Right lobe of liver (tissue), 4 donors: ENCODE measurements at regions not wholly inside any gene's neighbourhood (a gene's known extent, or its start where the extent isn't known, plus 50 kb on each side); places are given as distances from the start of the nearest gene placed in this dataset.

ENCODE experiments used
- CTCF ChIP-seq, 4 donors: fragments of 200-600 bp in 3 of 4; fragments of 450-650 bp in 1 of 4; IDR thresholded peaks; one replicate each; pipeline versions ENCODE4 v1.5.1 to v1.8.0; 2016 to 2022; ENCODE audit warnings: antibody characterized with exemption in 4 of 4, mild to moderate bottlenecking in 2 of 4
- POLR2A ChIP-seq: fragments of 450-650 bp; IDR thresholded peaks from one replicate; pipeline ENCODE4 v1.6.1; 2017; ENCODE audit warnings: antibody characterized with exemption, mild to moderate bottlenecking
- donor health status: DM: no; HTN: no; CAD: no.
- donor health status: DM: no; HTN: no; CAD: no.
- donor health status: DM: no; HTN: yes; CAD: no.

DNA sequence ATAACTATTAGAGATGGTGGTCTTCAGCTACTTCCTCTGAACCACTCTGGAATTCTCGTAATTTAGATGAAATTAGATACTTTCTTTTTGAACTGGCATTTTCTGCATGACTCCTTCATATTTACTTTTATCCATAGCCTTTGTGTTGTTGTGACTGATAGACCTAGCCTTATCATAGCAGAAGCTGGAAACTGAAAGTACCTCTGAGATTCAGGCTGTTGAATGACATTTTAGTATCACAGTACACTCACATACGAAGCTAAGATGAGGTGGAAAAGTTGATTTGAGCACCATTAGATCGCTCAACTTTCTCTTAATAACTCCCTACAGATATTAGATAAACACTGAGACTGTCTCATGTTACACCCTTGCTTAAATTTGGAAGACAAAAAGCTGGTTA, 525.1 kb upstream of the FBXO33 start:
- TF ChIP-seq CTCF (IDR thresholded peaks at IDR 0.05) (no peak), POLR2A (no peak)
